ENCODE measurements at regions not wholly inside any gene's neighbourhood (a gene's known extent, or its start where the extent isn't known, plus 50 kb on each side); places are given as distances from the start of the nearest gene placed in this dataset.
"Not testable (repeated sequence)": the region's sequence is repeated elsewhere in the genome, so short reads cannot be mapped to it uniquely, and the experiment has no call there.

DNA sequence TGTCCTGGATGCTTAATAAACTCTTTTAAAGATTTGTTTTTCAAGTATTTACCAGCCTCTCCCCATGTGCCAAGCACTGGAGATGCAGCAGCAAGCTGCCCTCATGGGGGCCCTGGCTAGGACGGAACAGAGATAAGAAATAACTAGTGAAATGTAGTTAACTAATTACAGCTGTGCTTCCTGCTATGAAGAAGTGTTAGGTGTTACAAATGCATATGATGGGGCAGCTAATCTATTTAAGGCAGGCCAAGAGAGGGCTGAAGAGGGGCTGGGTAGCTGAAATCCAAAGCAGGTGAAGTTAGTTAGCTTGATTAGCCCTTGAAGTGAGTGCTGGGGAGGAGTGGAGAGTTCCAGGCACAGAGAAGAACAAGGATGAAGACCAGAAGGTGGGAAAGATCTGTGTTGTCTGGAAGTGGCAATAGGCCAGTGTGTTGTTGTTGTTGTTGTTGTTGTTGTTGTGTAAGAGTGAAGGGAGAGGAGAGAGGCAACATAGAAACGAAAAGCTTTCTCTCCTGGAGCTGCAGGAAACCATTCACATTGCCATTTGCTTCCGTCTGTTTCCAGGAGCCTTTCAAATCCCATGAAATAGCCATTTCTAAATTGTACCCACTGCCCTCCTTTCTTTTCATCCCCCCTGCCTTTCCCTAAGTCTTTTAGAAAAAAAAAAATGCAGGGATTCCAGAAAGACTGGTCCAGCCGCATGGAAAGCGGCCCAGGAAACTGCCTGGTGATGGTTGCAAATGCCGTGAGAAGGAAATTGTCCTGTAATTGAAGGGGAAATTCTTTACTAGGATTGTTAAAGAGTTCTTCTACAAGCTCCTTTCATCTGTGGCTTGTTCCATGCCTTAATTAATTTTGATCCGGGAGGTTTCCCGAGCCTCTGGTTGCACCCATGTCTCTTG lies 119.6 kb downstream of the TFAP2C start:
- Mint-ChIP-seq H3K27me3 (ENCODE audit: low read depth) (peaks cover 18% of the 10 kb centered on the region), H3K4me3 (no peak overlapping the region), H3K9me3 (no peaks in the 10 kb centered on the region), H3K4me1 (ENCODE audit: low read depth) (no peaks in the 10 kb centered on the region), H3K27ac (no peak overlapping the region), H3K36me3 (ENCODE audit: low read depth) (no peaks in the 10 kb centered on the region)

DNA sequence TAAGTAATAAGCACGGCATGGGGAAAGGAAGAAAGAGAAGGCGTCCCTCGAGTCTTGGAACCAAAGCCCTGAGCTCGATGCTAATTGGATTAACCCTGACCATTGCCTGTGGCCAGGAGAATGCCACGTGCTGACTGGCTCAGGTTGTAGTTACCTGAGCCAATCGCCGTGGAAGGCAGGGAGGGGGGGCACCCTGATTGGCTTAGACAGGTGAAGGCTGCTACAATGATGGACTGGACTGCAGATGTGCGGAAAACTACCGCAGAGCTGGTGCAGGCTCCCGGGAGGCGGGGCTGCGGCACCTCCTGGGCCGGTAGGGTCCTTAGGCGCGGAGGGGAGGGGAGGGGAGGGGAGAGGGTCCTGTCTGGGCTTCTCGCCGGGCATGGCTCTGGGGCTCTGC lies 121.3 kb downstream of the TFAP2C start:
- Mint-ChIP-seq H3K4me3 (no peak overlapping the region), H3K27ac (no peak overlapping the region), H3K4me1 (ENCODE audit: low read depth) (no peaks in the 10 kb centered on the region), H3K27me3 (ENCODE audit: low read depth) (peaks cover 18% of the 10 kb centered on the region), H3K36me3 (ENCODE audit: low read depth) (no peaks in the 10 kb centered on the region), H3K9me3 (no peaks in the 10 kb centered on the region)

DNA sequence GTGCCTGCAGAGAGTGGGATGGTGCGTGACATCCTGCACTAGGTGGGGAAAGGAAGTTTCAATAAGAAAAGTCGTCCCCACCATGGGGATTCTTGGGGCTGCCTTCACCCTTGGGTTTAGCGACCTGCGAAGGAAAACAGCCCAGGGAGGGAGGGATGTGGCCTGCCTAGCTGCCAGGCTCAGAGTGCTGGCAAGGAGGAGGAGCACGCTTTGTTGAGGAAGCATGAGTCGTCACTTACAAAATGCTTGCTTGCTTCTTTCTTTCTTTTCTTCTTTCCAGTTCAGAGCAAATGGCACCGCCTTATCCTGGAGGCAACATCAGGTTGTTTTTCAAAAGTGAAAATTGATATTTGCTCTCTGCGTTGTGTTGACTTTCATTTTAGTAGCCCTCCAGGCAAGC lies 123.2 kb downstream of the TFAP2C start:
- Mint-ChIP-seq H3K27me3 (ENCODE audit: low read depth) (peaks cover 18% of the 10 kb centered on the region), H3K36me3 (ENCODE audit: low read depth) (no peaks in the 10 kb centered on the region), H3K9me3 (peaks cover 3% of the 10 kb centered on the region), H3K4me1 (ENCODE audit: low read depth) (no peaks in the 10 kb centered on the region), H3K4me3 (no peak overlapping the region), H3K27ac (no peak overlapping the region)

DNA sequence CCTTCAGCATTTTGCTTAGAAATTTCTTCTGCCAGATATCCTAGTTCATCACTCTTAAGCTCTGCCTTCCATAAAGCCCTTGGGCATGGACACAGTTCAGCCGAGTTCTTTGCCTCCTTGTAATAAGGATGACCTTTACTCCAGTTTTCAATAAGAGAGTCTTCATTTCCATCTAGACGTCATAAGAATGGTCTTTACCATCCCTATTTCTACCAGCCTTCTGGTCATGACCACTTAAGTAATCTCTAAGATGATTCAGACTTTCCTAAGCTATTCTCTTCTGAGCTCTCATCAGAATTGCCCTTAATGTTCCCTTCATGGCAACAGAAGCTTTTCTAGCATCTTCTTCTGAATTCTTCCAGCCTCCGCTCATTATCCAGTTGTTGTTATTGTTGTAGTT lies 126.1 kb downstream of the TFAP2C start:
- no peak overlapping the region for H3K4me3 Mint-ChIP-seq
- peaks cover 3% of the 10 kb centered on the region for H3K9me3 Mint-ChIP-seq
- no peaks in the 10 kb centered on the region for H3K4me1 Mint-ChIP-seq (ENCODE audit: low read depth)
- H3K27ac Mint-ChIP-seq: no peak overlapping the region
- peaks cover 6% of the 10 kb centered on the region for H3K27me3 Mint-ChIP-seq (ENCODE audit: low read depth)
- no peaks in the 10 kb centered on the region for H3K36me3 Mint-ChIP-seq (ENCODE audit: low read depth)

DNA sequence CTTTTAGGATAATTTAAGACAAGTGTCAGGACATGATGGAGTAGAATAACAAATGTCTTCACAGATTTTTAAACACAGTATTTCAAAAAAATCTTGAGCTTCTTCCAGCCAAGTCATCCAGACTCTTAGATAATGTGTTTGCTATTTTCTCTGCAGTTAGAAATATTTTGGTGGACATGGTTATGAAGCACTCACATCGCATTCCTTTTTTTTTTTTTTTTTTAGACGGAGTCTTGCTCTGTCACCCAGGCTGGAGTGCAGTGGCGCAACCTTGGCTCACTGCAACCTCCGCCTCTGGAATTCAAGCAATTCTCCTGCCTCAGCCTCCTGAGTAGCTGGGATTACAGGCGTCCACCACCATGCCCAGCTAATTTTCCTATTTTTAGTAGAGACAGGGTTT lies 127.6 kb downstream of the TFAP2C start:
- H3K27ac Mint-ChIP-seq; H3K4me1 Mint-ChIP-seq (ENCODE audit: low read depth); H3K9me3 Mint-ChIP-seq; H3K36me3 Mint-ChIP-seq (ENCODE audit: low read depth); H3K27me3 Mint-ChIP-seq (ENCODE audit: low read depth); H3K4me3 Mint-ChIP-seq: not testable (repeated sequence)

DNA sequence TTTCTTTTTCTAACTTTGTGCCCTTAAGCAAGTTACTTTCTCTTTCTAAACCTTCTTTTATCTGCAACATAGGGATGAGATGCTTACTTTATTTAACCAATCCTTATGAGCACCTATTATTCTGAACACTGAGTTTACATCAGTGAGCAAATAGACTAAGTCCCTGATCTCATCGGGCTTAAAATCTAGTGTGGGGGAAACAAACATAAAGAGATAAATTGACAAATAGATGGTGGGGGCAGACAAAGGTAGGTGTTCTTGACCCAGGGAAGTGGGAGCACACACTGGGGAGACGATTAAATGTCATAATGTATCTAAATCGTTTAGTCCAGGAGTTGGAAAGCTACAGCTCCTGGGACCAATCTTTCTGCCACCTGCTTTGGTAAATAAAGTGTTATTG lies 129.6 kb downstream of the TFAP2C start:
- Mint-ChIP-seq H3K4me1 (ENCODE audit: low read depth) (no peaks in the 10 kb centered on the region), H3K27ac (no peak overlapping the region), H3K36me3 (ENCODE audit: low read depth) (no peaks in the 10 kb centered on the region), H3K4me3 (no peak overlapping the region), H3K27me3 (ENCODE audit: low read depth) (no peaks in the 10 kb centered on the region), H3K9me3 (peaks cover 3% of the 10 kb centered on the region)

DNA sequence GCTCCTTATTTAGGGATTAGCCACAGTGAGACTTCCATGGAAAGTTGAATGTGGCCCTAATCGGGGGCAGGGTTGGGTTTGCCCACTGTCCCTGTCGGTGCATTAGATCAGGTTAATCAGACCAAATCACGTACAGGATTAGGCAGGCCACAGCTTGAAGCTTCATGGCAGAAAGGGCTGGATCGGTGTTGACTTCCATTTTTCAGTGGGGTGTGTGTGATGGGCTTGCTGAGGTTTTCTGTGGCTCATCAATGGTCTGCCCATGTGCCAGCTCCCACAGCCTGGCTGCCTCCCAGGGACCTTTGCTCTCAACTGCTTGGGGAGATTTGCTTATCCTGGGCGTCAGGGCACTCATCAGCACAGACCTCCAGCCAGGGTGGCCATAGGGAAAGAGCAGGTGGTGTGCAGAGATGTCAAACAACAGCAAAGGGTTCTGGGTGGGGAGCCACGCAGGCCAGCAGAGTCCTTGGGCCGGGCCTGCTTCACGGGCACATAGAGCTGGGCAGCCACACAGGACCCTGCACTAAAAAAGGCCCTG lies 130.7 kb downstream of the TFAP2C start:
- Mint-ChIP-seq H3K27me3 (ENCODE audit: low read depth) (no peaks in the 10 kb centered on the region), H3K9me3 (peaks cover 3% of the 10 kb centered on the region), H3K27ac (no peak overlapping the region), H3K4me1 (ENCODE audit: low read depth) (no peaks in the 10 kb centered on the region), H3K36me3 (ENCODE audit: low read depth) (no peaks in the 10 kb centered on the region), H3K4me3 (no peak overlapping the region)

DNA sequence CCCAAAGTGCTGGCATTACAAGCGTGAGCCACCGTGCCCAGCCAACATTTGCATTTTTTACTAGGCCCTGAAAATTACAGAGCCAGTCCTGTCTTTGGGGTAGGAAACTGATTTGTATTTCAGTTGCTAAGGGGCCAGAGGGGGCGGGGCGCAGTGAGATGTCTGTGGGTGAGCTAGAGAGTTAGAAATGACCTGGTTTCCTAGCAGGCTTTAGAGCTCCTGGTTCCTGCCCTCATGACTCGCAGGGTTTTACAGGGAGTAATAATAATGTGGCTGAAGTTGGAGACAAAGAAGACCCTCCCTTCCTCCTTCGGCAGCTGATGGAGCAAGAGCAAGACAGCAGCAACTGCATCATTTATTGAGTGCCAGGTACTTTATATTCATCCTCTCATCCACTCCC lies 131.5 kb downstream of the TFAP2C start:
- no peaks in the 10 kb centered on the region for H3K27me3 Mint-ChIP-seq (ENCODE audit: low read depth)
- no peaks in the 10 kb centered on the region for H3K36me3 Mint-ChIP-seq (ENCODE audit: low read depth)
- peaks cover 3% of the 10 kb centered on the region for H3K9me3 Mint-ChIP-seq

DNA sequence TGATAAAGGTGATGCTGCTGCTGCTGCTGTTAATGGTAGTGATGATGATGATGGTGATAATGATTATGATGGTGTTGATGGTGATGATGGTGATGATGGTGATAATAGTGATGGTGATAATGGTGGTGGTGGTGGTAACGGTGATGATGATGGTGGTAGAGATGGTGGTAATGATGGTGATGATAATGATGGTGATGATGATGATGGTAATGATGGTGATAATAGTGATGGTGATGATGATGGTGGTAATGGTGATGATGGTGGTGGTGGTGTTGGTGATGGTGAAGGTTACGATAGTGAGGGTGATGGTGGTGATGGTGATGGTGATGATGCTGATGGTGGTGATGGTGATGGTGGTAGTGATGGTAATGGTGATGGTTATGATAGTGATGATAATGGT lies 132.3 kb downstream of the TFAP2C start:
- no peak overlapping the region for H3K27ac Mint-ChIP-seq
- peaks cover under 1% of the 10 kb centered on the region for H3K9me3 Mint-ChIP-seq
- H3K36me3 Mint-ChIP-seq (ENCODE audit: low read depth): no peaks in the 10 kb centered on the region
- no peaks in the 10 kb centered on the region for H3K27me3 Mint-ChIP-seq (ENCODE audit: low read depth)
- H3K4me1 Mint-ChIP-seq (ENCODE audit: low read depth): no peaks in the 10 kb centered on the region
- H3K4me3 Mint-ChIP-seq: no peak overlapping the region

More for the DNA sequence above, 131.5 kb downstream of the TFAP2C start:
- Mint-ChIP-seq H3K4me1 (ENCODE audit: low read depth) (no peaks in the 10 kb centered on the region), H3K4me3 (no peak overlapping the region), H3K27ac (no peak overlapping the region)

DNA sequence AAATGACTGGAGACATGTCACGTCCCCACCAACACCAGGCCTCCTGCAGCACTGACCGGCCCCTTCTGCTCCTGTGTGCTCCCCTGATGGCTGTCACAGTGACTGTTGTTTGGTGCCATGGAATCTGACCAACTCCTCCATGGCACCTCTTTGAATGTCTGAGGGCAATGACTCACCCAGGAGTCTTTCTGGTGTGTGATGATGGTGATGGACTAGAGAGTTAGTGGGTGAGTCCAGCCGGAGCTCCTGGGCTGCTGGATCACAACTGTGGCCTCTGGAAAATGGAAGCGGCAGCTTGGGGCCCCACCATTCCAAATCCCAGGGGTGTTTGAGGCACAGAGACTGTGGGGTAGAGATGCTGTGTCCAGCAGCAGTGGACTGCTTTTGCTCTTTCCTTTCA lies 133.3 kb downstream of the TFAP2C start:
- Mint-ChIP-seq H3K4me1 (ENCODE audit: low read depth) (no peaks in the 10 kb centered on the region), H3K27me3 (ENCODE audit: low read depth) (no peaks in the 10 kb centered on the region), H3K36me3 (ENCODE audit: low read depth) (no peaks in the 10 kb centered on the region), H3K27ac (no peak overlapping the region), H3K9me3 (no peaks in the 10 kb centered on the region), H3K4me3 (no peak overlapping the region)

DNA sequence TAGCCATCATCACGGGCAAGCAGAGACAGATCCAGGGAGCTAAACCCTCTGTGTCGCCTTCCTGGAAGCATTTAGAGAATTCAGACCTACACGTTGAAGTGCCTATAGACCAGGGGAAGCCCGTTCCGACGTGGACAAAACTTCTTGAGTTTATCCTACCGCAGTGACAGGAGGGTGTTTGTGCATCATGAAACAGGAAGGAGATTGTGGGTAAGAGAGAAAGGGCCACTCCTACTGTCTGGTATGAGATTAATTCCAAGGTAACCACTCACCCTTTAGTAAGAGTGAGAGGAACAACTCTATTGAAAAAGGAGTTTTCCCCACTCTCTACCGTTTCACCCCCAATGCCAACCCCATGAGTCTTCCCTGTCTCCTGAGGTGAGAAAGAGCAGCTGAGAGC lies 133.7 kb downstream of the TFAP2C start:
- H3K27ac Mint-ChIP-seq: no peak overlapping the region
- H3K9me3 Mint-ChIP-seq: no peaks in the 10 kb centered on the region
- no peaks in the 10 kb centered on the region for H3K4me1 Mint-ChIP-seq (ENCODE audit: low read depth)
- H3K36me3 Mint-ChIP-seq (ENCODE audit: low read depth): no peaks in the 10 kb centered on the region
- no peaks in the 10 kb centered on the region for H3K27me3 Mint-ChIP-seq (ENCODE audit: low read depth)
- H3K4me3 Mint-ChIP-seq: no peak overlapping the region

DNA sequence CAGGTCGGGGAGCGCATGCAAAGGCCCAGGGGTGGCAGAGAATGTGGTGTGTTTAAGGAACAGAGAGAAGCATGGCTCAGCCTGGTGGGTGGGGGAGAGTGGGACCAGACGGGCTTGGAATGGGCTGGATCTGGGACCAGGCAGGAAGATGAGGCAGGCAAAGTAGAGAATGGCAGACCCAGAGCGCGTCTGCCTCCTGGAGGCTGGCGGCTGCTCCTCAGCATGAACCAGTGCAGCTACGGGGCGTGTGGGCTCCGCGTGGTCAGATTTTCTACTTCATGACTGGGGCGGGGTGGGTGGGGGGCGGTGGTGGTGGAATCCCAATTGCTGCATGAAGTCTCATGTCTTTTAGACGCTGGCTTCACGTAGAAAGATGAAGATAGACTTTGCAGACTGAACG lies 135.6 kb downstream of the TFAP2C start:
- Mint-ChIP-seq H3K27ac (no peak overlapping the region), H3K36me3 (ENCODE audit: low read depth) (no peaks in the 10 kb centered on the region), H3K27me3 (ENCODE audit: low read depth) (no peaks in the 10 kb centered on the region), H3K9me3 (no peaks in the 10 kb centered on the region), H3K4me3 (no peak overlapping the region), H3K4me1 (ENCODE audit: low read depth) (no peaks in the 10 kb centered on the region)

DNA sequence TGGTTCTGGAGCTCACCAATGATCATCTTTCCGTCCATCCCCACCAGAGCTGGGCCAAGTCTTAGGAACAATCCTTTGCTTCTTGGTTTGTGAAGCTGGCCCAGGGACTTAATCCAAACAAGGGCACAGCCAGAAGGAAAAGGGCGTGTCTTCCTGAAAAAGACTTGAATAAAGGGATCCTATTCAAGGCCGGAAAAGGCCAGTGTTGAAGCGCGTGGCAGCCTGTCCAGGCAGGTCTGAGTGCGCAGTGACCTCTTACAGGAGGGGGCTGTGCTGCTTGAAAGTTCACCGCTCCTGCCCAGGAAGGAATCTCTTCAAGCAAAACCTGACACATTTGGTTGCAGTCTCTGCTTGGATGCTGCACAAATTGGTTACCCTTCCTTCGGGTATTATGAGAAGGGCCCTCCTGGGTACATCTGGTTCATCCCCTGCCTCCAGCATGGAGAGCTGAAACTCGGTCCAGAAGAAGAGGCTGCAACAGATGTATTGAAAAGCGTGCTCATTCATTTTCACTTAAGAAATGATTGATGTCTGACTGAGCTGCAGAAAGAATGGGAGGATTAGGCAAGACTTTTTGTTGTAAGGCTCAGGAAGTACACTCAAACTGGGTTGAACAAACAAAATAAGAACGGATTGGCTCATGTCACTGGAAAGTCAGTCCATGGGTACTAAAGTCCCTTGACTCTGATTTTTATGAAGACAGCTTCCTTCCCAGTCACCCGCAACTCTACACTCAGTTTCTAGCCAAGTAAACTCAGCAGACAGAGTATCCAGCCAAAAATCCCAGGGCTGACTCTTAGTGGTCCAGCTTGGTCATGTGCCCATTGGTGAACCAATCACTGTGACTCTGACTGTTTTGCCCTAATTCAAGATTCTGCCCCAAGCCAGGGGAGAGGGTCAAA lies 136.3 kb downstream of the TFAP2C start:
- H3K27me3 Mint-ChIP-seq (ENCODE audit: low read depth): no peaks in the 10 kb centered on the region
- H3K4me3 Mint-ChIP-seq: no peak overlapping the region
- no peaks in the 10 kb centered on the region for H3K4me1 Mint-ChIP-seq (ENCODE audit: low read depth)
- no peak overlapping the region for H3K27ac Mint-ChIP-seq
- no peaks in the 10 kb centered on the region for H3K9me3 Mint-ChIP-seq
- H3K36me3 Mint-ChIP-seq (ENCODE audit: low read depth): no peaks in the 10 kb centered on the region

DNA sequence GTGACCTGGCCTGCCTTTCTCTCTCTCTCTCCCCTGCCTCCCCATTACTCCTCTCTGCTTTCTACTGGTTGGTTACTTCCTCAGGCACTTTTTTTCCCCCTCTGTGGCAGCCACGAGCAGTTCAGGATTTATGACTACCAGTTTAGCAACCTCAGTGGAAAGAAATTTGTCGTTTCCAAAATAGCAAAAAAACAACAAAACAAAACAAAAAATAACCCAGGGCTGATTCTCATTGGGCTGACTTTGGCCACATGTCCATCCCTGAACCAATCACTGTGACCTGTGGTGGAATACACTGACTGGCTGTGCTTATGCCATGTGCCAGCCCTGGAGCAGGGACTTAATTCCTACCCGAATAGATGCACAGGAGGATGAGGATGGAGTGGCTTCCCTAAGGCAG lies 137.4 kb downstream of the TFAP2C start:
- Mint-ChIP-seq H3K27me3 (ENCODE audit: low read depth) (no peaks in the 10 kb centered on the region), H3K36me3 (ENCODE audit: low read depth) (no peaks in the 10 kb centered on the region), H3K27ac (no peak overlapping the region), H3K4me1 (ENCODE audit: low read depth) (no peaks in the 10 kb centered on the region), H3K9me3 (no peaks in the 10 kb centered on the region), H3K4me3 (no peak overlapping the region)

Measured in T-helper 1 cell treated with Interleukin-12 subunit alpha and Interleukin-12 subunit beta and Interleukin-4 antibody, amounts not matched to agents 30 μg/mL and 1 μg/mL, for 36 hours (primary cell).